NCI-H1048 (cell line): ENCODE measurements at regions not wholly inside any gene's neighbourhood (a gene's known extent, or its start where the extent isn't known, plus 50 kb on each side); places are given as distances from the start of the nearest gene placed in this dataset.

Experiments
- DNase-seq: peaks from one replicate; lab custom pipeline; 2025; lab: John Stamatoyannopoulos, UW

GRCh38 chr10:4662576-4663161 lies 163.3 kb upstream of the AKR1E2 start:
- no peak for DNase-seq

DNA sequence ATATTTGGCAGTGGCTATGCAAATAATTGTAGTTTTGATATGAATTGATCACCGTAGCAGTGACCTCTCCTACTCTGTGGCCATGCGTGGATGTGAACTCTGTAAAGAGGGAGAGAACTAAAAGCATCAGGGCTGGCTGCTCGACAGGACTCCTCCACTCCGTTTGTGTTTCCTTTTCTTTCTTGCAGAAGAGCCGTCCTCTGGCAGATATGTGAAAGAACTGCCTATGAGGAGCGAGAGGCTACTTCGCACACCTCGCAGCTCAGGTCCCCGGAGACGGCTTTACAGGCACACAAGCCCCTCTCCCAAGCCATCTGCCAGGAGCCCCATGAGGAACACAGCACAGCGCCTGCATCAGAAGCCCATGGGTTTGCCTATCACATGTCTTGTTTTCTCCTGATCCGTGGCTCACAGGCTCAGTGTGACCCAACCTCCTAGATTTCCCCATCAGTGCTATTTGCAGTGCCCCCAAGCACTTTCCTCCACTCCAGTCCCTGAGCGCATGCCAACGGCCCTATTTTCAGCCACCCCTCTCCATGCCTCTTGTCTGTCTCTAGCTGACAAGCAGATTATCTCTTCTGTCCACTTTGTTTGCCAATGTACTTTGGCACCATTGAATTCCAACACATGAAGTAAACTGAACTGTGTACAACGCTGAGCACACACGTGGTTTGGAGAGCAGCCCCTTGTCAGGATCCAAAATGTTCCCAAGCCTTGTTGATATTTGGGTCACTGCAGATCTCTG lies 164.3 kb upstream of the AKR1E2 start:
- DNase-seq, result no peak

DNA sequence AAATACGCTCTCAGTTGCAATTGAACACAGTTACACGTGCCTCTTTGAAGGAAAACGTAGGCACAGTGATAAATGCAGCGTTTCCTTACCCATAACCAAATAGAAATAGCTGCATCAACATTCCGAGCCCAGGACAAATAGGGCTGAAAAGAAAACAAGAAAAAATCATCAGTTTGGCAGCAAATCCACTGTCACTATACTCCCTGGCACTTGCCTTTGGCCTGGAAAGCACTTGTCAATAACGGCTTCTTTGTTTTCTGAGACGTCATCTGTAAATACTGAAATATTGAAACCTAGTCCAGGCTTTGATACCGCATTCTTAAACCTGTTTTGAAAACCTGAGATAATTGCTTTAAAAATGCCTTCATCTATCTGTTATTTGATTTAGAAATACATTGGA lies 167.2 kb upstream of the AKR1E2 start:
- DNase-seq, result no peak

DNA sequence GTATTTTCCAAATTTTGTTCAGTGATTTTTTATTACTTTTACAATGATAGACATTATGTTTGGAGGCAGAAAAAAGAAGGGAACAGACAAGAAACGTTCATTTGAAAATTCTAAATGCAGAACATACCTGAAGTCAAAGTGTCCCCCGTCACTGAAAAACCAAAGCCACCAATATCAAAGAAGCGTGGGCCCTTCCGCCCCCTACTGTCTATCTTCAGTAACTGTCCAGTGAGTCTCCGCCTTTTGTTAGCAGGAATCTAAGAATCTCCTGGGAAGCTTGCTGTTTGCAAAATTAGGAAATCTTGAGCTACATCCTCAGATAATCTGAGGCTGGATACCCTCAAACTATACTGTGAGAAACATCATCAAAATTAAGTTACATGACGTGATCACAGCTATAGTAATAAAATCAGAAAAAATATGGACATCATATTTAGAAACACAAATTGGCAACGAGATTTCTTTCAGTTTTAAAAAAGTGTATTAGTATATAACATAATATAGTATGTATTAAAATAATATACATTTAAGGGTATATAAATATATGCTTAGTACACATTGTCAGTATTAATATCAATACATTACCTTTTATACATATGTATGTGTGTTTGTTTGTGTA lies 169.3 kb upstream of the AKR1E2 start:
- peak; percentile 4 for DNase-seq

DNA sequence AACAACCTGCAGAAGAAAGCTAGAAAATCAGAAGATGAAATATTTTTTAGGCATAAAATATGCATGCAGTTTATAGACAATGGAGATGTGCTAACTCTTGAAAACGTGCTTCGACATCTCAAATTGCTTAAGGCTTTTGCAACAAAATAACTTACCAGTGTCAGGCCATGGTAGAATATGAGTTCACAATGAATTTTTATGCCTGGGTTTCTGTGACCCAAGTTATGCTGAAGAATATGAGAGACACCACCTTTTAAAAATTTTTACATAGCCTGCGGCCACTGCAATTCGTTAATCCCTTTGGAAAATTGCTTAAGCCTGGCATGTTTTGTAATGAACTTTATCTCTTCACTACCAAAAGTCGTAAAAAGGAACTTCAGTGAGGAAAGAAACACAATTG lies 170.1 kb upstream of the AKR1E2 start:
- no peak for DNase-seq

DNA sequence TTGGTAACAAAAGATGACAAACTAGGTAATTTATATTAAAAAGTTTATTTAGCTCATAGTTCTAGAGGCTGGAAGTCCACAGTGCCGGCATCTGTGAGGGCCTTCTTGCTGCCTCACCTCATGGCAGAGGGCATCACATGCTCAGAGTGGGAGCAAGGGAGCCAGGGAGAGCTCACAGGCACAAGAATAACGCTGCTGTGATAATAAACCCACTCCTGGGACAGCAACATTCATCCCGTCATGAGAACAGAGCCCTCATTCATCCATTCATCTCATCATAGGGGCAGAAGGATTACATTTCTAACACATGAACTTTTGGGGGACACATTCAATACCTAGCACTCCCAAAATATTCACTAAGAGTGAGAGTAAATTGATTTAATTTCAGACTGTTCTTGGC lies 170.6 kb upstream of the AKR1E2 start:
- DNase-seq, result no peak

DNA sequence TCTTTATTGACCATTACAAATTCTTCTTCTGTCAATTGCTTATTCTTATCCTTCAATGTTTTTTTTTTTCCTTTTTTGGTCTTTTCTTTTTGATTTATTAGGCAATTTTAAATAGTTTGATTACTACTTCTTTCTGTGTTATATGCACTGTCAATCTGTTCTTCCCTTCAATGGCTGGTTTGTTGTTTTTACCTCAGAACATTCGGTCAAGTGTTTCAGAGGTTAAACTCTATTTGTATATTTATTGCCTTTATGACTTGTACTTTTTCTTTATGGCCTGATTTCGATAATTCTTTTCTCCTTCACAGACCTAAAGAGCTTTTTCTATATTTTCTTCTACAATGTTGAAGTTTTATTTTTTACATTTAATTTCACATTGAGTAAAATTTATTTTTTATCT lies 171.5 kb upstream of the AKR1E2 start:
- no peak for DNase-seq

- DNase-seq, result peak; percentile 63
Measured at GRCh38 chr10:4653160-4653559, 172.8 kb upstream of the AKR1E2 start.

- DNase-seq, result no peak
Measured at GRCh38 chr10:4652111-4653010, 173.6 kb upstream of the AKR1E2 start.

- DNase-seq, result no peak
Measured at GRCh38 chr10:4651404-4652037, 174.5 kb upstream of the AKR1E2 start.

- no peak for DNase-seq
Measured at GRCh38 chr10:4650582-4650981, 175.4 kb upstream of the AKR1E2 start.

DNA sequence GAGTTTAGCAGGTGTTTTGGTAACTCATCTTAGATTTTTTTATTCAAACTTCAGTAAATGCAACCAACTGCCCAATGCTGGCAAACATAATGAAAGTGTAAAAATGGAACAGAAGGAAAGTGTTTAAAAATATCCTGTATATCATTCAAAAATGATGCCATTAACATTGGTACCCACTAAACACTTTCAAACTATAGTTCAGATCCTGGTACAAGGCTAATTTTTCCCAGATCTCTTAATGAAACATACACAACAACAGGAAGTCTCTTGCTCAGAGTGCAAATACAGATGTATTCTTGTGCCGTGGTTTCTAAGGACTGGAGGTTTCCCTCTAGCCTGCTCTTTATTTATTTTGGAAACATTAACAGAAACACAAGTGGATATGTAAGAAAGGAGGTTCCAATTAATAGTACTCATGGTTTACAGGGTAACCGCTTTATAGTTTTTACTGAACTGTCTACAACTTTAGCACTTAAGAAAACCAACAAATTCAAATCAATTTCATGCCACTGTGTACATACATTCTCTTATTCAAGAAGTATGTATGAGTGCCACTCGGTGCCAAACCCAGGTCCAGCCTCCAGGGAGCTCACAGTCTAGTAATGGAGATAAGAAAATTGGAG lies 176.0 kb upstream of the AKR1E2 start:
- no peak for DNase-seq

DNA sequence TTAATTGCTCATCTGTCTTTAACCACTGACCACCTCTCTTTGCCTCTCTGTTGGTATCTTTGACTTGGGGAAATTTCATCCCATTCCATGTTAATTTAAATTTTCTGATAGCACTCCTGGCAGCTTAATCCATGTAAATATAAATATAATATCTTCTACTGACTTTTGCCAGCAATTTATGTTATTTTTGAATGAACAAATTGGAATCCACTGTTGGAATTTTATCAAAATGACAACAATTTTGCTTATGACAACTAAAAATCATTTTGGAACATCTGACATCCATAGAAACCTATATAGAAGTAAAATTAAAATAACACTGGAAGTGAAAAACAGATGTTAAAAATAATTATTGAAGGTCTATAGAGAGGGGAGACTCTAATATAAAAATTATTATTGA lies 176.5 kb upstream of the AKR1E2 start:
- DNase-seq, result no peak

GRCh38 chr10:4648999-4649398 lies 177.0 kb upstream of the AKR1E2 start:
- DNase-seq, result no peak

DNA sequence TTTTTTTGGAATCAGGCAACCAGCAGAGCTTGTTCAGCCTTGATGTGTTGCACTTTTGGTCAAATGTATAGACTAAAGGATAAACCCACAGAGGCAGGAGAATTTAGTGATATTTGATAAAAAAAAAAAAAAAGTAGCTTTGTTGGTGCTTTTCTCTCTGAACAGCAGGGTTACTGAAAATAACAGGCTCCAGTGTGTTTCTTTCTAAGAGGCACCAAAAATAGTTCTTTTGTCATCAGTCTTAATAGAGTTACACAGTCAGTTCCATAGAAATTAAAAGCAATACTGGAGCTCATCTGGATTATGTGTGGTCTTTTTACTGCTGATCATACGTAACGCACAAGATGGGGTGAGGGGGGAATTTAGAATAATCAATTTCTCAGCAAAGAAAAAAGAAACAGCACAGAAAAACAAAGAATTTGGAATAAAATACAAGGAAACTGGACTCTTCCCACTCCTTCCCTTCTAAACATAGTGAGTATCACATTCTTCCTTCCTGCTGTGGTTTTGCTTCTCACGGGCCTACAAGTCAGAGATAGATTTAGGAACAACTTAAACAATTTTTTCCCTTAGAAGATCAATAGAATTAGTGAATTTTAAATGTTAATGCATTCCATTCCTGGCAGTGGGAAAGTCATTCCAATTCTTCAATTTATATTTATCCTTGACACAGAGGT lies 178.8 kb upstream of the AKR1E2 start:
- DNase-seq, result no peak

DNA sequence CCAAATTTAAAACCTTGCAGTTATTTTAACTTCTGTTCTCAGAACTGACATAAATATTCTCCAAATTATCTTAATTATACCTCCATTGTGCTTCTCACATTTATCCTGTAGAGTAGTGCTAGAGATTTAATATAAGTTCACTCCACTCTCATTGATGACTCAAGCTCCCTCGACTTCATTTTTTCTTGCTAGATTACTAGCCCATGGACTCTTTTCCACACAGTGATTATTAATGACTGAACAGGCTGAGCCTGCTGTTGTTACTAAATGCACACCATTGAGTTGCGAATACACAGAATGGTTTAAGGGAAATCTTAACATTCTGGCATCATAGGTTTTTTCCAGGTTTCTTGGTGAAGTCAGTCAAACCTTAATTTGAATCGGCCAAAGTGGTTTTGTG lies 179.5 kb upstream of the AKR1E2 start:
- DNase-seq, result no peak

- DNase-seq, result no peak
Measured at GRCh38 chr10:4645836-4646235, 180.2 kb upstream of the AKR1E2 start.

GRCh38 chr10:4643471-4643870 lies 182.5 kb upstream of the AKR1E2 start:
- DNase-seq, result no peak

- DNase-seq, result no peak
Measured at GRCh38 chr10:4639960-4640359, 186.0 kb upstream of the AKR1E2 start.

DNA sequence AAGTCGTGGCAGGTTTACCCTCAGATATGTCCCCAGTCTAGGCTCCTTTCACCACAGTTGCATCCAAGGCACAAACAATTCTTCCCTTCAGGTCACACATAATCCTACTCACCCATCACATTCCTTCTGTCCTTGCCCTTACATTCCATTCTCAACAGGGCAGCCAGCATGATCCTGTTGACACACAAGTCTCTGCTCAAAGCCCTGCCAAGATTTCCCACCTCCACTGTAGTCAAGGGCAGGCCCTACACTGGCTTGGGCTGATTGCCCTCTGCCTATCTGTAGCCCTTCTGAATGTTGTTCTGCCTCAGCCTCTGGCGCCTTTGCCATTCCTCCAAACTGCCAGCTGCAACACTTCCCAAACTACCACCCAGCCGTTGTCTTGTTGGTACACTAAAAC lies 187.9 kb upstream of the AKR1E2 start:
- no peak for DNase-seq

DNA sequence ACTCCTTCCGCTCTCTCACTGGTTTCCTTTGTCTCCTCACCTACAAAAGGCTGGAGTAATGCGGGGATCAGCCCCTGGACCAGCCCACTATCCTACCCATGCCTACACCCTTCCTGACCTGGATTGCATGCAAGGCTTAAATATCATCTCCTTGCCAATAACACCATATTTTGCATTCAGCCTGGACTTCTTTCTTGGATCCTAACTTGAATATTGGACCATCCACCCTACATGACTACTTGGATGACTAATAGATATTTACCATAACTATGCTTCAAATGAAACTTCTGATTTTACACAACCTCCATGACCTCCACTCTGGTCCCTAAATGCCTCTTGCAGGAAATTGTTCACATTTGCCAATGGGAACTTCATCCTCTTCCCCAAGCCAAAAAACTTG lies 188.3 kb upstream of the AKR1E2 start:
- no peak for DNase-seq
